LNCAP (cell line): ENCODE measurements at regions not wholly inside any gene's neighbourhood (a gene's known extent, or its start where the extent isn't known, plus 50 kb on each side); places are given as distances from the start of the nearest gene placed in this dataset.

Experiments
- CTCF ChIP-seq: fragments of 450-650 bp; IDR thresholded peaks from 2 replicates; pipeline ENCODE4 v1.5.1; 2017; ENCODE audit warnings: mild to moderate bottlenecking

GRCh38 chr2:120871881-120872620, 136.4 kb downstream of the GLI2 start:
- no peak for TF ChIP-seq CTCF

GRCh38 chr2:120873958-120874887, 138.6 kb downstream of the GLI2 start:
- no peak for TF ChIP-seq CTCF

- no peak for TF ChIP-seq CTCF
Observed at GRCh38 chr2:120874888-120875275, 139.2 kb downstream of the GLI2 start.

- TF ChIP-seq CTCF: no peak
Observed at GRCh38 chr2:120875431-120875830, 139.8 kb downstream of the GLI2 start.

- TF ChIP-seq CTCF: no peak
Observed at GRCh38 chr2:120876526-120877280, 141.0 kb downstream of the GLI2 start.

GRCh38 chr2:120877409-120877808, 141.7 kb downstream of the GLI2 start:
- TF ChIP-seq CTCF: no peak

- TF ChIP-seq CTCF: no peak
Observed at GRCh38 chr2:120878970-120879369, 143.3 kb downstream of the GLI2 start.
